ES-I3 (cell line): ENCODE measurements at regions not wholly inside any gene's neighbourhood (a gene's known extent, or its start where the extent isn't known, plus 50 kb on each side); places are given as distances from the start of the nearest gene placed in this dataset.

Source experiments
- H3K36me3 ChIP-seq: 2 replicates; pipeline ENCODE4 v1.6.1; 2013; ENCODE audit warnings: mild to moderate bottlenecking, low read length, control low read depth, moderate library complexity; ENCODE audit not compliant: insufficient read depth
- H3K4me1 ChIP-seq: 2 replicates; pipeline ENCODE4 v1.6.1; 2013; ENCODE audit warnings: mild to moderate bottlenecking, control low read depth, low read length; ENCODE audit not compliant: insufficient read depth
- H3K9ac ChIP-seq: 2 replicates; pipeline ENCODE4 v1.6.1; 2013; ENCODE audit warnings: low read depth, mild to moderate bottlenecking, low read length, moderate library complexity
- H3K9me3 ChIP-seq: 2 replicates; pipeline ENCODE4 v1.6.1; 2013; ENCODE audit warnings: mild to moderate bottlenecking, low read length, moderate library complexity; ENCODE audit not compliant: control insufficient read depth, insufficient read depth

GRCh38 chr21:27807596-27807995 is 840.7 kb upstream of the ADAMTS5 start:
- no peaks in the 10 kb centered on the region for H3K36me3 ChIP-seq

DNA sequence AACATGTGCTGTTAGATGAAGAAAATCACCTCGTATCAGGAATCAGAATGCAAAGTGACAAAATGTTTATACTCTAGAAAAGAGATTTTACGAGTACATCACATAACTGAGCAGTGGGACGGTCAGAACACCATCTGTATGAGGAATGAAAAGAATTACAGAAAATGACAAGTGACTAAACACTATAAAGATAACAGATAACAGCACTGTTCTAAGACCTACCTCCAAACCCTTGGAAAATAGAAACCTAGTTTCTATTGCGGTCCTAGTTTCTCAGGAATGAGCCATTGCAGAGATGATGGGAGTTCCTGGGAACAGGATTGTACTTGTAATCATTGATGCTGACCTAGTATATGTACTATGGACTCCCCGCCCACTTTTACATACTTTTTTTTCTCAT is 839.4 kb upstream of the ADAMTS5 start:
- Histone ChIP-seq H3K9ac (no peak overlapping the region), H3K36me3 (no peaks in the 10 kb centered on the region), H3K4me1 (no peaks in the 10 kb centered on the region), H3K9me3 (no peaks in the 10 kb centered on the region)

More at GRCh38 chr21:27807596-27807995, 840.7 kb upstream of the ADAMTS5 start:
- Histone ChIP-seq H3K4me1 (no peaks in the 10 kb centered on the region), H3K9me3 (no peaks in the 10 kb centered on the region), H3K9ac (no peak overlapping the region)

- H3K4me1 ChIP-seq: no peaks in the 10 kb centered on the region
- H3K36me3 ChIP-seq: no peaks in the 10 kb centered on the region
- no peaks in the 10 kb centered on the region for H3K9me3 ChIP-seq
- H3K9ac ChIP-seq: no peak overlapping the region
Measured at GRCh38 chr21:27805696-27806095, 838.8 kb upstream of the ADAMTS5 start.

GRCh38 chr21:27804515-27804914 is 837.6 kb upstream of the ADAMTS5 start:
- Histone ChIP-seq H3K36me3 (no peaks in the 10 kb centered on the region), H3K9ac (no peak overlapping the region), H3K4me1 (no peaks in the 10 kb centered on the region), H3K9me3 (no peaks in the 10 kb centered on the region)

DNA sequence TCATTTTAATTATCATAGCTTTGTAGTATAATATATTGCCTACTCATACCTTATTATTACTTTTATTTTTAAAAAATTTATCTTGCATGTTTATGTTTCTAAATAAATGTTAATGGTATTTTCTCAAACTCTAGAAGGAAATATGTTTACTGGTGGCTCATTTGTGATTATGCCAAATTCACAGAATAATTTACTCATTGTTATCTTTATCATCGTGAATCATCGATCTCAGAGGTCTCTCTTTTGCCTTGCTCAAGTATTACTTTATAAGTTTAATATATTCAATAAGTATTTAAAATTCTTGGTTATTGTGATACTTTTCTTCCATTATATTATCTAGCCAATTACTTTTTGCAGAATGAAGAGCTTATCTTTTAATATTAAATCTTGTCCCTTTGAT is 836.7 kb upstream of the ADAMTS5 start:
- Histone ChIP-seq H3K9ac (no peak overlapping the region), H3K4me1 (no peaks in the 10 kb centered on the region), H3K9me3 (no peaks in the 10 kb centered on the region), H3K36me3 (no peaks in the 10 kb centered on the region)

GRCh38 chr21:27802816-27803475 is 836.1 kb upstream of the ADAMTS5 start:
- H3K36me3 ChIP-seq: no peaks in the 10 kb centered on the region
- H3K4me1 ChIP-seq: no peaks in the 10 kb centered on the region
- no peak overlapping the region for H3K9ac ChIP-seq
- no peaks in the 10 kb centered on the region for H3K9me3 ChIP-seq

GRCh38 chr21:27799861-27800260 is 833.0 kb upstream of the ADAMTS5 start:
- no peaks in the 10 kb centered on the region for H3K36me3 ChIP-seq
- H3K4me1 ChIP-seq: no peaks in the 10 kb centered on the region; the same call in 1 of the 2 replicates
- H3K9ac ChIP-seq: no peak overlapping the region
- H3K9me3 ChIP-seq: no peaks in the 10 kb centered on the region

DNA sequence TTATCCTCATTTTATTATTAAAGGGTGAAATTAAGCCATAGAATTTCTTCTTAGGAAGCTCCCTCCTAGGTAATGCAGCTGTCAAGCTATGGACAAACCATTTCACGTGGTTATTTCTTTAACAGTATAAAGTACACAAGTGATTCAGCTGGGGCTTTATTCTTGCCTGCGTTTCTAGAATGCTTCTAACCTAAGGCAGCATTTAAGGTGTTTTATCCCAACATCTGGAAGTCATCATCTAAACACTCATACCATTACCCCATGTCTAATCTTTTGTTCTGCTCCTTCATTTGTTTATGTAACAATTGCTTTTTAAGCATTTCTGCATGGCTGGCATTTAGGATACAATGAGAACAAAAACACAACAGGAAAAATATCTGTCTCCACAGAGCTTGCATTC is 829.2 kb upstream of the ADAMTS5 start:
- no peaks in the 10 kb centered on the region for H3K36me3 ChIP-seq
- H3K9me3 ChIP-seq: no peaks in the 10 kb centered on the region
- H3K4me1 ChIP-seq: no peaks in the 10 kb centered on the region; the same call in 1 of the 2 replicates
- H3K9ac ChIP-seq: no peak overlapping the region

- Histone ChIP-seq H3K9ac (no peak overlapping the region), H3K9me3 (no peaks in the 10 kb centered on the region), H3K36me3 (no peaks in the 10 kb centered on the region), H3K4me1 (no peaks in the 10 kb centered on the region; the same call in 1 of the 2 replicates)
Measured at GRCh38 chr21:27795418-27795817, 828.5 kb upstream of the ADAMTS5 start.

DNA sequence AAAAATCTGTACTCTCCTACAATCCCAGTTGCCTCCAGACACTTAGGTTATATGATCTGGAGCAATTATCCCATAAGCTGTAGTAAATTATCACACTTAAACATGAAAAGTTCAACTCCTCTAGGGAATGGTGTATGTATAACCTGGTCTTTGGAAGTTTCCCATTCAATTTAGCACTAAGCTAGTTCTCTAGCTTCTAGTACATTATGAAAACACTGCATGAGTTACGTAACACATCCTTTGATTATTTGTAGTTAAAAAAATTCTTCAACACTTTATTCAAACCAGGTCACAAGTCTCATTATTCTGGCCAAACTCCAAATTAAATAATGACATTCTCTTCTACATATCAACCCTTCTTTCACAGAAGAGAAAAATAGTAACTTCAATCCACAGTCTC is 827.0 kb upstream of the ADAMTS5 start:
- Histone ChIP-seq H3K4me1 (no peaks in the 10 kb centered on the region; the same call in 1 of the 2 replicates), H3K9ac (no peak overlapping the region), H3K36me3 (no peaks in the 10 kb centered on the region), H3K9me3 (no peaks in the 10 kb centered on the region; the same call in 1 of the 2 replicates)

- no peaks in the 10 kb centered on the region for H3K4me1 ChIP-seq
- H3K36me3 ChIP-seq: no peaks in the 10 kb centered on the region
- no peak overlapping the region for H3K9ac ChIP-seq
- H3K9me3 ChIP-seq: no peaks in the 10 kb centered on the region; the same call in 1 of the 2 replicates
Measured at GRCh38 chr21:27787046-27787445, 820.2 kb upstream of the ADAMTS5 start.

GRCh38 chr21:27779606-27780005 is 812.7 kb upstream of the ADAMTS5 start:
- H3K4me1 ChIP-seq: no peaks in the 10 kb centered on the region
- H3K9me3 ChIP-seq: no peaks in the 10 kb centered on the region
- H3K9ac ChIP-seq: no peak overlapping the region
- no peaks in the 10 kb centered on the region for H3K36me3 ChIP-seq

- no peak overlapping the region for H3K9ac ChIP-seq
- no peaks in the 10 kb centered on the region for H3K9me3 ChIP-seq
- no peaks in the 10 kb centered on the region for H3K36me3 ChIP-seq
- H3K4me1 ChIP-seq: no peaks in the 10 kb centered on the region
Measured at GRCh38 chr21:27776925-27777553, 810.2 kb upstream of the ADAMTS5 start.

- no peak overlapping the region for H3K9ac ChIP-seq
- H3K4me1 ChIP-seq: no peaks in the 10 kb centered on the region
- H3K36me3 ChIP-seq: no peaks in the 10 kb centered on the region
- H3K9me3 ChIP-seq: no peaks in the 10 kb centered on the region
Measured at GRCh38 chr21:27772816-27773215, 805.9 kb upstream of the ADAMTS5 start.

DNA sequence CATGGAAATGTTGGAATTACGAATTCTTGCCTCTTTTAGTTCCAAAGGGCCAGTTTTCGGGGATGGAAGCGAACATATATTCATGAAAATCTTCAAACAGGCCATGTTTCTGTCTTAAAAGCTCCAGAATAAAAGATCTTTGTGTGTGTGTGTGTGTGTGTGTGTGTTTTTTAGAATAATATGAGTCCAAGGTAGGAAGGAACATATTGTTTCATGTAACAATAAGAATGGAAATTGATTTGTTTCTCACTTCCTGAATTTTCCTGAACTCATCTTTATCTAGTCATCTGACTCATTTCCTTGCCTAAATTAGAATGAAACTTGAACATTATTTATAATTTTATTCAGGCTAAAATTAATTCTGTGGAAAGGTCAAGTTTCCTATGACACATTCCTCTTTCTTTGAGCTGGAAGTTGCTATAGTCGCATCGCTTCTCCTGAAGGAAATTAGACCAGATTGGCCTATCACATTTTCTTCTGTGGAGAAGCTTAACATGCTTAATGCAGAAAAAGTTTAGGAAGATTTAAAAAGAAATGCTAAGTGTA is 805.1 kb upstream of the ADAMTS5 start:
- Histone ChIP-seq H3K4me1 (no peaks in the 10 kb centered on the region), H3K9ac (no peak overlapping the region), H3K9me3 (no peaks in the 10 kb centered on the region), H3K36me3 (no peaks in the 10 kb centered on the region)
